GM12878 (cell line): ENCODE measurements at regions not wholly inside any gene's neighbourhood (a gene's known extent, or its start where the extent isn't known, plus 50 kb on each side); places are given as distances from the start of the nearest gene placed in this dataset.

Source experiments
- ATAC-seq: fragments of 200-7000 bp; cut with Tn5 transposase; 3 replicates; pipeline ENCODE4 v1.9.1; 2020; ENCODE audit warnings: mild to moderate bottlenecking, moderate library complexity
- BruUV-seq: library from RNA; stranded (reverse); fragments of 400-500 nt; replicated peaks from 2 replicates; lab custom pipeline; 2021; lab: Mats Ljungman, UMichigan
- CTCF ChIA-PET: fragments of 300-600 bp; sonication (Branson Sonifier 250); formaldehyde crosslinking; extraction: SDS; loops from one replicate; lab custom pipeline; 2021; ENCODE audit warnings: inconsistent platforms; lab: Yijun Ruan, JAX
- POLR2A ChIA-PET: fragments of 350-600 bp; formaldehyde crosslinking; extraction: SDS; loops from one replicate; lab custom pipeline; 2021; ENCODE audit warnings: inconsistent platforms; lab: Charles Lee
- RAD21 ChIA-PET: fragments of 300-600 bp; sonication (Branson Sonifier 250); formaldehyde crosslinking; loops from one replicate; lab custom pipeline; 2023; ENCODE audit warnings: antibody characterized with exemption; ENCODE audit not compliant: unreplicated experiment; lab: Charles Lee
- SMC1A ChIA-PET: fragments of 300-600 bp; sonication (Branson Sonifier 250); formaldehyde crosslinking; loops from one replicate; lab custom pipeline; 2023; ENCODE audit not compliant: unreplicated experiment, uncharacterized antibody; lab: Charles Lee
- DNase-seq: peaks from one replicate; pipeline ENCODE4 v3.0.0-alpha.2; 2011; ENCODE audit warnings: low read depth, low spot score
- FAIRE-seq: peaks from 3 replicates; lab custom pipeline; 2011; peaks lifted over from hg19 to GRCh38; lab: Jason Lieb, UNC
- H2AFZ ChIP-seq: 2 replicates; pipeline ENCODE4 v1.6.0; 2011; ENCODE audit warnings: low read depth, low read length, control low read depth; ENCODE audit not compliant: control insufficient read depth
- H3K27ac ChIP-seq: 2 replicates; pipeline ENCODE4 v1.5.1; 2011; ENCODE audit warnings: control low read depth; ENCODE audit not compliant: control insufficient read depth, insufficient read depth
- H3K27me3 ChIP-seq, 2 experiments: replicated peaks in 1 of 2; 2 replicates each; pipeline versions ENCODE4 v1.6.0 to v1.6.1; 2011; ENCODE audit warnings: low read length in 1 of 2; ENCODE audit not compliant: control insufficient read depth in 2 of 2, insufficient read depth in 2 of 2
- H3K36me3 ChIP-seq, 2 experiments: 2 replicates each; pipeline ENCODE4 v1.5.1; 2011; ENCODE audit warnings: low read length in 1 of 2; ENCODE audit not compliant: control insufficient read depth in 2 of 2, insufficient read depth in 2 of 2
- H3K4me1 ChIP-seq: 2 replicates; pipeline ENCODE4 v1.6.1; 2011; ENCODE audit warnings: mild to moderate bottlenecking, low read length, moderate library complexity, mixed read lengths; ENCODE audit not compliant: control insufficient read depth, insufficient read depth
- H3K4me2 ChIP-seq: 2 replicates; pipeline ENCODE4 v1.6.0; 2011; ENCODE audit warnings: control low read depth; ENCODE audit not compliant: control insufficient read depth, insufficient read depth
- H3K4me3 ChIP-seq: fragments of 200-600 bp; sonication (generic); 2 replicates; pipeline ENCODE4 v1.5.1; 2016
- H3K79me2 ChIP-seq: 2 replicates; pipeline ENCODE4 v1.6.0; 2011; ENCODE audit warnings: low read length; ENCODE audit not compliant: control insufficient read depth, insufficient read depth
- H3K9ac ChIP-seq: 2 replicates; pipeline ENCODE4 v1.8.0; 2011; ENCODE audit warnings: low read length, control low read depth, mixed read lengths; ENCODE audit not compliant: control insufficient read depth, insufficient read depth
- H3K9me3 ChIP-seq: replicated peaks from 3 replicates; pipeline ENCODE4 v1.5.1; 2011; ENCODE audit warnings: mild to moderate bottlenecking, low read length; ENCODE audit not compliant: control insufficient read depth, insufficient read depth
- H4K20me1 ChIP-seq: 2 replicates; pipeline ENCODE4 v1.6.0; 2011; ENCODE audit not compliant: control insufficient read depth, insufficient read depth
- BHLHE40 ChIP-seq, 2 experiments: fragments of 450-650 bp in 1 of 2; IDR thresholded peaks; 2 replicates each; pipeline ENCODE4 v1.6.1; 2011 to 2017; ENCODE audit warnings: low read depth in 2 of 2, borderline replicate concordance in 1 of 2, improper control_type of control experiment in 1 of 2, low read length in 1 of 2, mild to moderate bottlenecking in 1 of 2
- KDM1A ChIP-seq: fragments of 200-600 bp; sonication (generic); IDR thresholded peaks from 2 replicates; pipeline ENCODE4 v1.6.1; 2016; ENCODE audit warnings: borderline replicate concordance
- PAX8 ChIP-seq: fragments of 450-650 bp; IDR thresholded peaks from 2 replicates; pipeline ENCODE4 v1.6.1; 2017; ENCODE audit warnings: mild to moderate bottlenecking, moderate library complexity
- POU2F2 ChIP-seq: IDR thresholded peaks from 3 replicates; pipeline ENCODE4 v1.6.1; 2011; ENCODE audit warnings: low read depth, mild to moderate bottlenecking, low read length, borderline replicate concordance
- RCOR1 ChIP-seq: conservative IDR thresholded peaks from 2 replicates; pipeline ENCODE4 v1.6.1; 2012; ENCODE audit warnings: low read depth, low read length, improper control_type of control experiment
- SIX5 ChIP-seq: IDR thresholded peaks from 2 replicates; pipeline ENCODE4 v1.6.1; 2011; ENCODE audit warnings: mild to moderate bottlenecking, low read depth, low read length, moderate library complexity; ENCODE audit not compliant: severe bottlenecking
- SP1 ChIP-seq: IDR thresholded peaks from one replicate; pipeline ENCODE4 v1.6.1; 2011; ENCODE audit warnings: low read depth, low read length
- TAF1 ChIP-seq: IDR thresholded peaks from 2 replicates; pipeline ENCODE4 v1.6.1; 2011; ENCODE audit warnings: mild to moderate bottlenecking, low read depth, low read length, borderline replicate concordance
- TARDBP ChIP-seq: IDR thresholded peaks from 2 replicates; pipeline ENCODE4 v1.6.1; 2016; ENCODE audit warnings: borderline replicate concordance
- ZNF207 ChIP-seq: fragments of 450-650 bp; IDR thresholded peaks from 2 replicates; pipeline ENCODE4 v1.6.1; 2014; ENCODE audit warnings: antibody characterized with exemption, mild to moderate bottlenecking, borderline replicate concordance
- WGBS: methylation state at CpG from one replicate; pipeline ENCODE4 v1.1.6; 2016; ENCODE audit warnings: low lambda C conversion rate; ENCODE audit not compliant: insufficient replicate concordance, insufficient coverage; ENCODE audit errors: missing lambda C conversion rate; 5-methylcytosine and 5-hydroxymethylcytosine counted together
- in situ Hi-C: fragments of 300-500 bp; cut with MboI; formaldehyde crosslinking; loops from 9 replicates; pipeline ENCODE4 v1.14.3; 2018; ENCODE audit warnings: mixed read lengths
- intact Hi-C: fragments of 100-400 bp; cut with micrococcal nuclease; formaldehyde crosslinking; loops from one replicate; pipeline ENCODE4 v1.14.2; 2022; ENCODE audit not compliant: unreplicated experiment
- TF ChIP-seq, protein P1 (sequence below): fragments of 450-650 bp; IDR thresholded peaks from 2 replicates; pipeline ENCODE4 v1.6.1; 2016; ENCODE audit warnings: mild to moderate bottlenecking, moderate library complexity, borderline replicate concordance

DNA sequence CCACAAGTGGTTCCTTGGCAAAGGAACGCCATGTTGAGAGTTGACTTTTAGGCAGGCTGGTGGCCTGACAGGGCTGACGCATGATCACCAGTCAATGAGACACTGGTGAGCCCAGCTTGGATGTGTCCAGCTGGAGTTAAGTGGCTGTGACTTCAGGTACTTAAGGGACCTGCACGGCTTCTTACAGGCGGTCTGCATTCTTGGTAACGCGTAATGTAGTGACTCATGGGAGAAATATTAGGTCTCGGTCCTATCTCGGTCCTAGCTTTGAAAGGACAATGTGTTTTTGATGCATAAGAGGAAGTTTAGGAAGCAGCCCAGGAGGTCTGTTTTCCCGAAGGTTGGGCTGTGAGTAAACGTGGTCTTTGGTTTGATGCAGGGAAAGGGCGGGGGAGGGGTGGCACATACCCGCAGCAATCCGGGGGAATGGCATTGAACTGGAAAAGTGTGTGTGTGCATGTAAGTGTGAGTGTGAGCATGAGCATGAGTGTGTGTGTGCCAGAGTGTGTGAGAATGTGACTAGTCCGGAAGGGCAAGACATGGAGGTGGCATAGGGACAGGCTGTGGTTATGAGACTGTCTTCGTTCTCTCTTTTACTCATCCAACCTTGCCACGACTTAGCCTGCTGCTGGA lies 55.3 kb downstream of the FAM43A start:
- WGBS: 46% methylated on average over 16 of the region's 16 CpGs
- in situ Hi-C loops (no loop called here), intact Hi-C loops (no loop called here)
- Histone ChIP-seq H3K9me3 (no peaks in the 10 kb centered on the region), H3K27ac (no peak overlapping the region), H4K20me1 (no peaks in the 10 kb centered on the region), H2AFZ (no peak overlapping the region), H3K36me3 (no peaks in the 10 kb centered on the region), H3K4me3 (no peak overlapping the region), H3K9ac (no peak overlapping the region), H3K79me2 (no peaks in the 10 kb centered on the region), H3K4me1 (peaks cover 14% of the 10 kb centered on the region), H3K27me3 (peaks cover 0 to 3% of the 10 kb centered on the region in 2 experiments; a peak in 2 of 4 replicates), H3K4me2 (no peak overlapping the region)
- CTCF ChIA-PET: interaction anchor here (0.8 kb wide), 1 partner anchor 388 kb away, joined by 3 read pairs; no protein-coding TSS in a partner anchor
- no TSS peak for BruUV-seq
- FAIRE-seq (no peak), ATAC-seq (no peak), DNase-seq (no peak)
- SMC1A ChIA-PET: no interaction called here
- RAD21 ChIA-PET: no interaction called here
- no peak for TF ChIP-seq BHLHE40 (IDR thresholded peaks at IDR 0.05; ENCODE audit: borderline replicate concordance in 1 of 2, low read depth in 2 of 2, low read length in 1 of 2)
- TF ChIP-seq PAX8: no peak
- TF ChIP-seq TAF1: no peak
- TF ChIP-seq SIX5: no peak
- no peak for TF ChIP-seq POU2F2
- no peak for TF ChIP-seq TARDBP
- TF ChIP-seq RCOR1: no peak
- TF ChIP-seq ZNF207: no peak
- TF ChIP-seq, protein P1, sequence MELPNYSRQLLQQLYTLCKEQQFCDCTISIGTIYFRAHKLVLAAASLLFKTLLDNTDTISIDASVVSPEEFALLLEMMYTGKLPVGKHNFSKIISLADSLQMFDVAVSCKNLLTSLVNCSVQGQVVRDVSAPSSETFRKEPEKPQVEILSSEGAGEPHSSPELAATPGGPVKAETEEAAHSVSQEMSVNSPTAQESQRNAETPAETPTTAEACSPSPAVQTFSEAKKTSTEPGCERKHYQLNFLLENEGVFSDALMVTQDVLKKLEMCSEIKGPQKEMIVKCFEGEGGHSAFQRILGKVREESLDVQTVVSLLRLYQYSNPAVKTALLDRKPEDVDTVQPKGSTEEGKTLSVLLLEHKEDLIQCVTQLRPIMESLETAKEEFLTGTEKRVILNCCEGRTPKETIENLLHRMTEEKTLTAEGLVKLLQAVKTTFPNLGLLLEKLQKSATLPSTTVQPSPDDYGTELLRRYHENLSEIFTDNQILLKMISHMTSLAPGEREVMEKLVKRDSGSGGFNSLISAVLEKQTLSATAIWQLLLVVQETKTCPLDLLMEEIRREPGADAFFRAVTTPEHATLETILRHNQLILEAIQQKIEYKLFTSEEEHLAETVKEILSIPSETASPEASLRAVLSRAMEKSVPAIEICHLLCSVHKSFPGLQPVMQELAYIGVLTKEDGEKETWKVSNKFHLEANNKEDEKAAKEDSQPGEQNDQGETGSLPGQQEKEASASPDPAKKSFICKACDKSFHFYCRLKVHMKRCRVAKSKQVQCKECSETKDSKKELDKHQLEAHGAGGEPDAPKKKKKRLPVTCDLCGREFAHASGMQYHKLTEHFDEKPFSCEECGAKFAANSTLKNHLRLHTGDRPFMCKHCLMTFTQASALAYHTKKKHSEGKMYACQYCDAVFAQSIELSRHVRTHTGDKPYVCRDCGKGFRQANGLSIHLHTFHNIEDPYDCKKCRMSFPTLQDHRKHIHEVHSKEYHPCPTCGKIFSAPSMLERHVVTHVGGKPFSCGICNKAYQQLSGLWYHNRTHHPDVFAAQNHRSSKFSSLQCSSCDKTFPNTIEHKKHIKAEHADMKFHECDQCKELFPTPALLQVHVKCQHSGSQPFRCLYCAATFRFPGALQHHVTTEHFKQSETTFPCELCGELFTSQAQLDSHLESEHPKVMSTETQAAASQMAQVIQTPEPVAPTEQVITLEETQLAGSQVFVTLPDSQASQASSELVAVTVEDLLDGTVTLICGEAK: no peak
- TF ChIP-seq SP1: no peak
- no peak for TF ChIP-seq KDM1A
- POLR2A ChIA-PET: no interaction called here
